IMR-90 (cell line): ENCODE measurements at regions not wholly inside any gene's neighbourhood (a gene's known extent, or its start where the extent isn't known, plus 50 kb on each side); places are given as distances from the start of the nearest gene placed in this dataset.

Source experiments
- ATAC-seq: fragments of 200-7000 bp; cut with Tn5 transposase; 2 replicates; pipeline ENCODE4 v1.9.1; 2020; ENCODE audit warnings: low read depth, mild to moderate bottlenecking, moderate library complexity
- BruUV-seq: library from RNA; stranded (reverse); fragments of 400-500 nt; replicated peaks from 2 replicates; lab custom pipeline; 2021; lab: Mats Ljungman, UMichigan
- CTCF ChIA-PET: fragments of 300-600 bp; formaldehyde crosslinking; extraction: SDS; loops from one replicate; lab custom pipeline; 2021; ENCODE audit warnings: antibody characterized with exemption; lab: Yijun Ruan, JAX
- POLR2A ChIA-PET: fragments of 300-600 bp; sonication (Branson Sonifier 250); formaldehyde crosslinking; loops from one replicate; lab custom pipeline; 2022; ENCODE audit warnings: antibody characterized with exemption; ENCODE audit not compliant: unreplicated experiment; lab: Charles Lee
- DNase-seq: peaks from one replicate; pipeline ENCODE4 v3.0.0; 2013
- H2AFZ ChIP-seq: replicated peaks from 2 replicates; pipeline ENCODE3; 2013; ENCODE audit warnings: low read length, mild to moderate bottlenecking; ENCODE audit not compliant: poor library complexity
- H2AK5ac ChIP-seq: 2 replicates; pipeline ENCODE4 v1.6.1; 2013; ENCODE audit warnings: low read depth, low read length, inconsistent platforms
- H2AK9ac ChIP-seq: replicated peaks from 2 replicates; pipeline ENCODE3; 2013; ENCODE audit warnings: mild to moderate bottlenecking, low read depth, low read length, moderate library complexity; ENCODE audit not compliant: poor library complexity
- H2BK120ac ChIP-seq: 2 replicates; pipeline ENCODE4 v1.6.1; 2013; ENCODE audit warnings: low read depth, low read length, inconsistent platforms
- H2BK15ac ChIP-seq: 3 replicates; pipeline ENCODE4 v1.6.1; 2013; ENCODE audit warnings: low read depth, low read length, inconsistent platforms
- H2BK20ac ChIP-seq: 2 replicates; pipeline ENCODE4 v1.6.1; 2013; ENCODE audit warnings: low read depth, mild to moderate bottlenecking, inconsistent platforms, low read length, moderate library complexity
- H2BK5ac ChIP-seq: 2 replicates; pipeline ENCODE4 v1.6.1; 2013; ENCODE audit warnings: mild to moderate bottlenecking, low read depth, low read length, inconsistent platforms; ENCODE audit not compliant: poor library complexity, severe bottlenecking
- H3K14ac ChIP-seq: replicated peaks from 2 replicates; pipeline ENCODE4 v1.6.1; 2013; ENCODE audit warnings: low read depth, low read length, inconsistent platforms
- H3K18ac ChIP-seq: 2 replicates; pipeline ENCODE4 v1.6.1; 2013; ENCODE audit warnings: low read depth, low read length, control low read depth
- H3K23ac ChIP-seq: 2 replicates; pipeline ENCODE4 v1.6.1; 2013; ENCODE audit warnings: low read depth, low read length, inconsistent platforms
- H3K27ac ChIP-seq: 2 replicates; pipeline ENCODE4 v1.5.1; 2013; ENCODE audit warnings: mild to moderate bottlenecking, control low read depth, low read length; ENCODE audit not compliant: insufficient read depth
- H3K27me3 ChIP-seq: 2 replicates; pipeline ENCODE4 v1.6.1; 2013; ENCODE audit warnings: low read length; ENCODE audit not compliant: control insufficient read depth, insufficient read depth
- H3K36me3 ChIP-seq: 2 replicates; pipeline ENCODE4 v1.6.1; 2013; ENCODE audit warnings: low read length, mixed read lengths; ENCODE audit not compliant: control insufficient read depth, insufficient read depth
- H3K4ac ChIP-seq: 2 replicates; pipeline ENCODE4 v1.6.1; 2013; ENCODE audit warnings: low read depth, low read length, inconsistent platforms
- H3K4me1 ChIP-seq: 2 replicates; pipeline ENCODE4 v1.6.1; 2013; ENCODE audit warnings: low read length, mixed read lengths; ENCODE audit not compliant: control insufficient read depth, insufficient read depth
- H3K4me2 ChIP-seq: 2 replicates; pipeline ENCODE4 v1.6.1; 2013; ENCODE audit warnings: low read depth, mild to moderate bottlenecking, control low read depth, low read length, moderate library complexity
- H3K4me3 ChIP-seq: 2 replicates; pipeline ENCODE4 v1.5.1; 2013; ENCODE audit warnings: low read depth, mild to moderate bottlenecking, control low read depth, low read length, moderate library complexity; ENCODE audit not compliant: insufficient read depth
- H3K56ac ChIP-seq: 2 replicates; pipeline ENCODE4 v1.6.1; 2013; ENCODE audit warnings: low read length, inconsistent platforms; ENCODE audit not compliant: insufficient read depth; ENCODE audit errors: extremely low read depth
- H3K79me1 ChIP-seq, 2 experiments: 2 replicates each; pipeline ENCODE4 v1.6.1; 2013; ENCODE audit warnings: low read length in 2 of 2, inconsistent platforms in 1 of 2, low read depth in 1 of 2
- H3K9ac ChIP-seq: 2 replicates; pipeline ENCODE4 v1.6.1; 2013; ENCODE audit warnings: low read depth, low read length, control low read depth
- H3K9me1 ChIP-seq: 2 replicates; pipeline ENCODE4 v1.6.1; 2013; ENCODE audit warnings: low read length, inconsistent platforms; ENCODE audit not compliant: insufficient read depth
- H3K9me3 ChIP-seq: 2 replicates; pipeline ENCODE4 v1.6.1; 2013; ENCODE audit warnings: low read length; ENCODE audit not compliant: control insufficient read depth, insufficient read depth
- H4K20me1 ChIP-seq: 2 replicates; pipeline ENCODE4 v1.6.1; 2013; ENCODE audit warnings: low read length, inconsistent platforms; ENCODE audit not compliant: insufficient read depth
- H4K5ac ChIP-seq: 2 replicates; pipeline ENCODE4 v1.6.1; 2013; ENCODE audit warnings: mild to moderate bottlenecking, low read depth, low read length, control low read depth
- H4K8ac ChIP-seq, 2 experiments: 2 replicates each; pipeline ENCODE4 v1.6.1; 2013; ENCODE audit warnings: low read depth in 2 of 2, low read length in 2 of 2, control low read depth in 1 of 2, inconsistent platforms in 1 of 2
- H4K91ac ChIP-seq: 2 replicates; pipeline ENCODE4 v1.6.1; 2013; ENCODE audit warnings: low read depth, low read length, inconsistent platforms; ENCODE audit not compliant: insufficient read depth
- BHLHE40 ChIP-seq: fragments of 150-350 bp; IDR thresholded peaks from 2 replicates; pipeline ENCODE4 v1.6.1; 2016; ENCODE audit warnings: mild to moderate bottlenecking, low read depth, low read length
- CEBPB ChIP-seq: IDR thresholded peaks from 2 replicates; pipeline ENCODE4 v1.6.1; 2012; ENCODE audit warnings: low read depth, low read length, improper control_type of control experiment
- CHD1 ChIP-seq: IDR thresholded peaks from 2 replicates; pipeline ENCODE4 v1.6.1; 2012; ENCODE audit warnings: low read depth, low read length, improper control_type of control experiment
- CTCF ChIP-seq: conservative IDR thresholded peaks from 2 replicates; pipeline ENCODE4 v1.5.1; 2012; ENCODE audit warnings: mild to moderate bottlenecking, low read depth, low read length, improper control_type of control experiment
- ELK1 ChIP-seq: fragments of 150-350 bp; IDR thresholded peaks from 2 replicates; pipeline ENCODE4 v1.6.1; 2016; ENCODE audit warnings: low read depth, mild to moderate bottlenecking, low read length, moderate library complexity, borderline replicate concordance
- FOS ChIP-seq: fragments of 150-350 bp; IDR thresholded peaks from 2 replicates; pipeline ENCODE4 v1.6.1; 2016; ENCODE audit warnings: low read depth, low read length
- MAFK ChIP-seq: IDR thresholded peaks from 2 replicates; pipeline ENCODE4 v1.6.1; 2012; ENCODE audit warnings: low read depth, low read length, improper control_type of control experiment
- MAZ ChIP-seq: IDR thresholded peaks from 2 replicates; pipeline ENCODE4 v1.6.1; 2012; ENCODE audit warnings: low read depth, mild to moderate bottlenecking, low read length, improper control_type of control experiment, moderate library complexity, borderline replicate concordance
- MXI1 ChIP-seq: IDR thresholded peaks from 2 replicates; pipeline ENCODE4 v1.6.1; 2012; ENCODE audit warnings: low read depth, mild to moderate bottlenecking, low read length, moderate library complexity, borderline replicate concordance
- NFE2L2 ChIP-seq: fragments of 150-350 bp; IDR thresholded peaks from 2 replicates; pipeline ENCODE4 v1.6.1; 2016; ENCODE audit warnings: low read depth, mild to moderate bottlenecking, low read length
- POLR2A ChIP-seq: IDR thresholded peaks from 2 replicates; pipeline ENCODE4 v1.6.1; 2012; ENCODE audit warnings: mild to moderate bottlenecking, low read depth, low read length
- RAD21 ChIP-seq: IDR thresholded peaks from 2 replicates; pipeline ENCODE4 v1.6.1; 2012; ENCODE audit warnings: low read length, improper control_type of control experiment
- RCOR1 ChIP-seq: IDR thresholded peaks from 2 replicates; pipeline ENCODE4 v1.6.1; 2012; ENCODE audit warnings: mild to moderate bottlenecking, low read length, improper control_type of control experiment; ENCODE audit not compliant: insufficient replicate concordance
- RFX5 ChIP-seq: IDR thresholded peaks from 2 replicates; pipeline ENCODE4 v1.8.0; 2012; ENCODE audit warnings: low read depth, mild to moderate bottlenecking, low read length, moderate library complexity
- SMC3 ChIP-seq: fragments of 150-350 bp; IDR thresholded peaks from 2 replicates; pipeline ENCODE4 v1.6.1; 2016; ENCODE audit warnings: low read depth, mild to moderate bottlenecking, antibody characterized with exemption, low read length, moderate library complexity
- USF2 ChIP-seq: fragments of 150-350 bp; IDR thresholded peaks from 2 replicates; pipeline ENCODE4 v1.6.1; 2017; ENCODE audit warnings: mild to moderate bottlenecking, antibody characterized with exemption, low read length, low read depth
- WGBS, 2 experiments: methylation state at CpG; one replicate each; pipeline versions ENCODE4 v1.1.5 to v1.1.7; 2013; ENCODE audit warnings: missing lambda C conversion rate in 2 of 2; ENCODE audit not compliant: insufficient read length in 1 of 2; ENCODE audit errors: extremely low coverage in 2 of 2; 5-methylcytosine and 5-hydroxymethylcytosine counted together
- dilution Hi-C: fragments of 300-500 bp; cut with HindIII; formaldehyde crosslinking; loops from one replicate; pipeline ENCODE4 v1.14.3; 2018; ENCODE audit warnings: low sequenced_read_pairs; ENCODE audit not compliant: unreplicated experiment
- in situ Hi-C: fragments of 300-500 bp; cut with MboI; formaldehyde crosslinking; loops from 3 replicates; pipeline ENCODE4 v1.14.3; 2019; ENCODE audit warnings: low sequenced_read_pairs, inconsistent platforms, mixed read lengths
- intact Hi-C: fragments of 100-400 bp; cut with micrococcal nuclease; formaldehyde crosslinking; loops from 2 replicates; pipeline ENCODE4 v1.10.0; 2022

- Histone ChIP-seq H3K79me1 (no peaks in the 10 kb centered on the region), H2BK120ac (no peak overlapping the region), H2BK20ac (no peak overlapping the region), H3K36me3 (no peaks in the 10 kb centered on the region), H2AFZ (no peak overlapping the region), H2AK5ac (no peak overlapping the region), H4K5ac (no peak overlapping the region), H2BK15ac (no peak overlapping the region), H3K4me3 (no peak overlapping the region), H2BK5ac (no peak overlapping the region), H3K4ac (no peak overlapping the region), H3K18ac (no peak overlapping the region), H4K20me1 (no peaks in the 10 kb centered on the region), H4K8ac (no peak overlapping the region), H2AK9ac (no peak overlapping the region), H3K4me1 (peaks cover 2% of the 10 kb centered on the region), H4K91ac (no peak overlapping the region), H3K14ac (no peak overlapping the region), H3K9ac (no peak overlapping the region), H3K27me3 (0 out of 2 replicates have a peak, but pooled peaks cover 2% of the 10 kb centered on the region), H3K23ac (no peak overlapping the region), H3K9me3 (peaks cover 3% of the 10 kb centered on the region; the same call in 1 of the 2 replicates), H3K4me2 (no peak overlapping the region), H3K9me1 (no peaks in the 10 kb centered on the region), H3K27ac (no peak overlapping the region), H3K56ac (no peak overlapping the region)
- ChIA-PET POLR2A (no interaction called here), CTCF (no interaction called here)
- no CpG with 5 or more reads among the region's 5 CpGs for WGBS, 2 experiments
- ATAC-seq (no peak), DNase-seq (no peak)
- BruUV-seq = no TSS peak
- in situ Hi-C loops = no loop called here
- intact Hi-C loops = no loop called here
- TF ChIP-seq MAFK (no peak), MAZ (no peak), SMC3 (no peak), BHLHE40 (no peak), ELK1 (no peak), RAD21 (no peak), CTCF (no peak), RFX5 (no peak), FOS (no peak), POLR2A (no peak), USF2 (no peak), CHD1 (no peak), MXI1 (no peak), CEBPB (no peak), NFE2L2 (no peak), RCOR1 (no peak)
- dilution Hi-C loops = no loop called here
Observed at GRCh38 chr13:95362666-95363065, 61.4 kb upstream of the ABCC4 start.
